Caco-2 (cell line): ENCODE measurements at regions not wholly inside any gene's neighbourhood (a gene's known extent, or its start where the extent isn't known, plus 50 kb on each side); places are given as distances from the start of the nearest gene placed in this dataset.

ENCODE experiments used
- BruUV-seq: library from RNA; stranded (reverse); fragments of 400-500 nt; replicated peaks from 2 replicates; lab custom pipeline; 2021; lab: Mats Ljungman, UMichigan
- CTCF ChIA-PET: fragments of 300-600 bp; sonication (Branson Sonifier 250); formaldehyde crosslinking; loops from one replicate; lab custom pipeline; 2022; ENCODE audit warnings: antibody characterized with exemption; lab: Charles Lee
- POLR2A ChIA-PET: fragments of 300-600 bp; sonication (Branson Sonifier 250); formaldehyde crosslinking; loops from one replicate; lab custom pipeline; 2022; ENCODE audit warnings: antibody characterized with exemption; lab: Charles Lee
- DNase-seq, 2 experiments: peaks; one replicate each; pipeline versions ENCODE4 v3.0.0 to v3.0.0-alpha.2; 2020 to 2022
- H3K27me3 ChIP-seq: replicated peaks from 2 replicates; pipeline ENCODE4 v1.6.0; 2011; ENCODE audit warnings: low read length; ENCODE audit not compliant: control insufficient read depth, insufficient read depth
- H3K36me3 ChIP-seq: 2 replicates; pipeline ENCODE4 v1.5.1; 2011; ENCODE audit warnings: low read length; ENCODE audit not compliant: control insufficient read depth, insufficient read depth
- H3K4me1 ChIP-seq: fragments of 250-450 bp; sonication (Bioruptor Pico); 2 replicates; pipeline ENCODE4 v1.5.1; 2020; ENCODE audit warnings: mild to moderate bottlenecking
- H3K4me3 ChIP-seq: 2 replicates; pipeline ENCODE4 v1.5.1; 2011; ENCODE audit warnings: low read depth, mild to moderate bottlenecking, control low read depth, low read length
- H3K9me3 ChIP-seq: fragments of 250-450 bp; sonication (Bioruptor Pico); 2 replicates; pipeline ENCODE4 v1.5.1; 2020; ENCODE audit warnings: mild to moderate bottlenecking, moderate library complexity
- H3K27ac Mint-ChIP-seq: one replicate; pipeline ENCODE4 v1.8.0; 2022; ENCODE audit warnings: mixed read lengths; ENCODE audit not compliant: unreplicated experiment
- H3K27me3 Mint-ChIP-seq: one replicate; pipeline ENCODE4 v1.8.0; 2022; ENCODE audit warnings: mixed read lengths; ENCODE audit not compliant: insufficient read depth, unreplicated experiment
- H3K36me3 Mint-ChIP-seq: one replicate; pipeline ENCODE4 v1.8.0; 2022; ENCODE audit warnings: mild to moderate bottlenecking, mixed read lengths; ENCODE audit not compliant: insufficient read depth, unreplicated experiment
- H3K4me1 Mint-ChIP-seq: one replicate; pipeline ENCODE4 v1.8.0; 2022; ENCODE audit warnings: low read depth, mixed read lengths; ENCODE audit not compliant: unreplicated experiment
- H3K4me3 Mint-ChIP-seq: one replicate; pipeline ENCODE4 v1.8.0; 2022; ENCODE audit warnings: mild to moderate bottlenecking, moderate library complexity, mixed read lengths; ENCODE audit not compliant: unreplicated experiment
- H3K9me3 Mint-ChIP-seq: one replicate; pipeline ENCODE4 v1.8.0; 2022; ENCODE audit warnings: mixed read lengths; ENCODE audit not compliant: unreplicated experiment
- intact Hi-C: fragments of 100-400 bp; cut with micrococcal nuclease; formaldehyde crosslinking; loops from one replicate; pipeline ENCODE4 v1.10.0; 2022; ENCODE audit not compliant: unreplicated experiment
- TF ChIP-seq, protein P1 (sequence below), 2 experiments: fragments of 200-600 bp in 1 of 2; IDR thresholded peaks; 1 replicate in 1 of 2; 2 replicates in 1 of 2; pipeline versions ENCODE4 v1.5.1 to v1.8.0; 2011 to 2022; ENCODE audit warnings: antibody characterized with exemption in 1 of 2, control low read depth in 1 of 2, inconsistent platforms in 1 of 2, low read depth in 1 of 2, low read length in 1 of 2, mild to moderate bottlenecking in 1 of 2, moderate library complexity in 1 of 2; ENCODE audit not compliant: insufficient read depth in 1 of 2, severe bottlenecking in 1 of 2, unreplicated experiment in 1 of 2

DNA sequence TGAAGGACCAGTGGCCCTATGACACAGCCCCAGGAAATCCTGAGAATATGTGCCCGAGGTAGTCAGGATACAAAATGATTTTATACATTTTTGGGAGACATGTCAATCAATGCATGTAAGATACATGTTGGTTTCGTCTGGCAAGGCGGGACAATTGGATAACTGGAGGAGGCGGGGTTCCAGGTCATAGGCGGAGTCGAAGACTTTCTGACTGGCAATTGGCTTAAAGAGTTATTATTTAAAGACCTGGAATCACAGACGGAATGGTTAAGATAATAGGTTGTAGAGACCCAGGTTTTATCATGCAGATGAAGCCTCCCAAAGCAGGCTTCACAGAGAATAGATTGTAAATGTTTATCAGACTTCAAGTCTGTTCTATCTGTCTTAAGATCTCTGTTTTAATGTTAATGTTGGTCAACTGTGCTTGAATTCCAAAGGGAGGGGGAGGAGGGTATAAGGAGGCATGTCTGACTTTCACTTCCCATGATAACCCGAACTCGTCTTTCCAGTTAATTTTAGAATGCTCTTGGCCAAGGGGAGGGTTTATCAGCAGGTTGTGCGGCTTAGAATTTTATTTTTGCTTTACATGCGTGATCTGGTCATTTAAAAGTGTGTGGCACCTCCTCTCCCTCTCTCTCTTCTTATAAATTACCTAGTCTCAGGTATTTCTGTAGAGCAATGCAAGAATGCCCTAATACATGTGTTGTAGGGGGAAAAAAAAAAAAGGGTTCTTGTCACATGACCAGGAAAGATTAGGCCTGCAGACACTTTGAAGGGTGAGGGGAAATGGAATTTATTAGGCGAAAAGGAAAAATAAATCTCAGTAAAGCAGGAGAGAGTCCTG is 230.7 kb downstream of the NFATC2 start:
- no TSS peak for BruUV-seq
- CTCF ChIA-PET = interaction anchor here (2.9 kb wide), 1 partner anchor 14 kb away, joined by 12 read pairs; no protein-coding TSS in a partner anchor
- H3K9me3 Mint-ChIP-seq = peaks cover 34% of the 10 kb centered on the region
- Histone ChIP-seq H3K9me3 (peaks cover 26% of the 10 kb centered on the region), H3K27me3 (no peaks in the 10 kb centered on the region), H3K4me1 (peaks cover 21% of the 10 kb centered on the region), H3K4me3 (no peak overlapping the region), H3K36me3 (no peaks in the 10 kb centered on the region)
- intact Hi-C loops = no loop called here
- POLR2A ChIA-PET = no interaction called here
- TF ChIP-seq, protein P1, sequence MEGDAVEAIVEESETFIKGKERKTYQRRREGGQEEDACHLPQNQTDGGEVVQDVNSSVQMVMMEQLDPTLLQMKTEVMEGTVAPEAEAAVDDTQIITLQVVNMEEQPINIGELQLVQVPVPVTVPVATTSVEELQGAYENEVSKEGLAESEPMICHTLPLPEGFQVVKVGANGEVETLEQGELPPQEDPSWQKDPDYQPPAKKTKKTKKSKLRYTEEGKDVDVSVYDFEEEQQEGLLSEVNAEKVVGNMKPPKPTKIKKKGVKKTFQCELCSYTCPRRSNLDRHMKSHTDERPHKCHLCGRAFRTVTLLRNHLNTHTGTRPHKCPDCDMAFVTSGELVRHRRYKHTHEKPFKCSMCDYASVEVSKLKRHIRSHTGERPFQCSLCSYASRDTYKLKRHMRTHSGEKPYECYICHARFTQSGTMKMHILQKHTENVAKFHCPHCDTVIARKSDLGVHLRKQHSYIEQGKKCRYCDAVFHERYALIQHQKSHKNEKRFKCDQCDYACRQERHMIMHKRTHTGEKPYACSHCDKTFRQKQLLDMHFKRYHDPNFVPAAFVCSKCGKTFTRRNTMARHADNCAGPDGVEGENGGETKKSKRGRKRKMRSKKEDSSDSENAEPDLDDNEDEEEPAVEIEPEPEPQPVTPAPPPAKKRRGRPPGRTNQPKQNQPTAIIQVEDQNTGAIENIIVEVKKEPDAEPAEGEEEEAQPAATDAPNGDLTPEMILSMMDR (IDR thresholded peaks at IDR 0.05; ENCODE audit: insufficient read depth in 1 of 2, low read depth in 1 of 2, low read length in 1 of 2, severe bottlenecking in 1 of 2, unreplicated experiment in 1 of 2) = no peak
- no peaks in the 10 kb centered on the region for H3K27me3 Mint-ChIP-seq
- peaks cover 10% of the 10 kb centered on the region for H3K36me3 Mint-ChIP-seq
- peaks cover 30% of the 10 kb centered on the region for H3K4me1 Mint-ChIP-seq
- H3K4me3 Mint-ChIP-seq = peak overlapping the region; percentile 60
- H3K27ac Mint-ChIP-seq = peak overlapping the region; percentile 48
- peak in 1 of 2 experiments; percentile 77 for DNase-seq

GRCh38 chr20:51310216-51310615 is 232.3 kb downstream of the NFATC2 start:
- H3K4me1 ChIP-seq = peaks cover 37% of the 10 kb centered on the region
- H3K9me3 ChIP-seq = peaks cover 26% of the 10 kb centered on the region
- peaks cover 10% of the 10 kb centered on the region for H3K36me3 Mint-ChIP-seq
- no peak for DNase-seq
- no peak overlapping the region for H3K4me3 Mint-ChIP-seq
- ChIA-PET POLR2A (no interaction called here), CTCF (interaction anchor here (0.9 to 6.4 kb wide), 3 partner anchors 16 to 322 kb away, joined by 3 to 108 read pairs (median 8); no protein-coding TSS in a partner anchor)
- peaks cover 30% of the 10 kb centered on the region for H3K9me3 Mint-ChIP-seq
- no peak overlapping the region for H3K4me3 ChIP-seq
- TF ChIP-seq, protein P1 (IDR thresholded peaks at IDR 0.05; ENCODE audit: insufficient read depth in 1 of 2, low read depth in 1 of 2, low read length in 1 of 2, severe bottlenecking in 1 of 2, unreplicated experiment in 1 of 2) = no peak
- peaks cover 41% of the 10 kb centered on the region for H3K4me1 Mint-ChIP-seq
- no peak overlapping the region for H3K27ac Mint-ChIP-seq
- intact Hi-C loops = no loop called here
- no peaks in the 10 kb centered on the region for H3K36me3 ChIP-seq
- H3K27me3 Mint-ChIP-seq = no peaks in the 10 kb centered on the region
- no peaks in the 10 kb centered on the region for H3K27me3 ChIP-seq
- no TSS peak for BruUV-seq

GRCh38 chr20:51309128-51309527 is 233.4 kb downstream of the NFATC2 start:
- intact Hi-C loops = loop anchor here (5.0 kb wide), 1 partner anchor 517 kb away; no protein-coding TSS in a partner anchor
- Mint-ChIP-seq H3K4me3 (no peak overlapping the region), H3K27ac (no peak overlapping the region), H3K9me3 (peaks cover 41% of the 10 kb centered on the region), H3K36me3 (peaks cover 10% of the 10 kb centered on the region), H3K4me1 (peaks cover 44% of the 10 kb centered on the region), H3K27me3 (no peaks in the 10 kb centered on the region)
- ChIA-PET POLR2A (no interaction called here), CTCF (interaction anchor here (0.9 to 6.4 kb wide), 6 partner anchors 9 to 321 kb away, joined by 3 to 108 read pairs (median 4); no protein-coding TSS in a partner anchor)
- TF ChIP-seq, protein P1 (IDR thresholded peaks at IDR 0.05; ENCODE audit: insufficient read depth in 1 of 2, low read depth in 1 of 2, low read length in 1 of 2, severe bottlenecking in 1 of 2, unreplicated experiment in 1 of 2) = no peak
- BruUV-seq = no TSS peak
- Histone ChIP-seq H3K9me3 (peaks cover 37% of the 10 kb centered on the region), H3K36me3 (no peaks in the 10 kb centered on the region), H3K4me3 (no peak overlapping the region), H3K4me1 (peaks cover 43% of the 10 kb centered on the region), H3K27me3 (no peaks in the 10 kb centered on the region)
- no peak for DNase-seq
